ENCODE measurements at regions not wholly inside any gene's neighbourhood (a gene's known extent, or its start where the extent isn't known, plus 50 kb on each side); places are given as distances from the start of the nearest gene placed in this dataset.
"Not testable (repeated sequence)": the region's sequence is repeated elsewhere in the genome, so short reads cannot be mapped to it uniquely, and the experiment has no call there.

GRCh38 chr5:39624268-39624886 lies 199.6 kb upstream of the DAB2 start:
- TF ChIP-seq POU2F2 (IDR thresholded peaks at IDR 0.05; ENCODE audit: low read depth, low read length) (no peak), POLR2AphosphoS5 (IDR thresholded peaks at IDR 0.05; ENCODE audit: low read depth, low read length) (no peak)
- FAIRE-seq (no peak), DNase-seq (ENCODE audit: insufficient read length, low spot score) (no peak)

- FAIRE-seq = no peak
These were observed 198.6 kb upstream of the DAB2 start for GRCh38 chr5:39623291-39623865.

GRCh38 chr5:39622281-39622680 lies 197.5 kb upstream of the DAB2 start:
- DNase-seq (ENCODE audit: insufficient read length, low spot score) = no peak
- no peak for TF ChIP-seq SPI1 (IDR thresholded peaks at IDR 0.05; ENCODE audit: low read depth, low read length)
- FAIRE-seq = no peak

More at GRCh38 chr5:39623291-39623865, 198.6 kb upstream of the DAB2 start:
- TF ChIP-seq POLR2AphosphoS5 (IDR thresholded peaks at IDR 0.05; ENCODE audit: low read depth, low read length) = no peak
- no peak for TF ChIP-seq SPI1 (IDR thresholded peaks at IDR 0.05; ENCODE audit: low read depth, low read length)
- TF ChIP-seq POU2F2 (IDR thresholded peaks at IDR 0.05; ENCODE audit: low read depth, low read length) = no peak
- no peak for TF ChIP-seq TAF1 (IDR thresholded peaks at IDR 0.05; ENCODE audit: low read depth, low read length)
- TF ChIP-seq POLR2A (IDR thresholded peaks at IDR 0.05; ENCODE audit: low read depth, low read length) = no peak
- no peak for TF ChIP-seq PAX5 (IDR thresholded peaks at IDR 0.05; ENCODE audit: insufficient read depth, low read length, severe bottlenecking)
- no peak for DNase-seq (ENCODE audit: insufficient read length, low spot score)

- TF ChIP-seq POLR2AphosphoS5 (IDR thresholded peaks at IDR 0.05; ENCODE audit: low read depth, low read length) (no peak), PAX5 (IDR thresholded peaks at IDR 0.05; ENCODE audit: insufficient read depth, low read length, severe bottlenecking) (no peak), SPI1 (IDR thresholded peaks at IDR 0.05; ENCODE audit: low read depth, low read length) (no peak), TAF1 (IDR thresholded peaks at IDR 0.05; ENCODE audit: low read depth, low read length) (no peak), POU2F2 (IDR thresholded peaks at IDR 0.05; ENCODE audit: low read depth, low read length) (no peak), POLR2A (IDR thresholded peaks at IDR 0.05; ENCODE audit: low read depth, low read length) (no peak)
- DNase-seq (ENCODE audit: insufficient read length, low spot score) = no peak
- no peak for FAIRE-seq
These were observed 194.5 kb upstream of the DAB2 start for GRCh38 chr5:39619168-39619818.

GRCh38 chr5:39618391-39618790 lies 193.6 kb upstream of the DAB2 start:
- FAIRE-seq (no peak), DNase-seq (ENCODE audit: insufficient read length, low spot score) (no peak)
- TF ChIP-seq TAF1 (IDR thresholded peaks at IDR 0.05; ENCODE audit: low read depth, low read length) (no peak), POLR2AphosphoS5 (IDR thresholded peaks at IDR 0.05; ENCODE audit: low read depth, low read length) (no peak), POLR2A (IDR thresholded peaks at IDR 0.05; ENCODE audit: low read depth, low read length) (no peak), SPI1 (IDR thresholded peaks at IDR 0.05; ENCODE audit: low read depth, low read length) (no peak), POU2F2 (IDR thresholded peaks at IDR 0.05; ENCODE audit: low read depth, low read length) (no peak), PAX5 (IDR thresholded peaks at IDR 0.05; ENCODE audit: insufficient read depth, low read length, severe bottlenecking) (no peak)

GRCh38 chr5:39616131-39616530 lies 191.4 kb upstream of the DAB2 start:
- no peak for TF ChIP-seq POU2F2 (IDR thresholded peaks at IDR 0.05; ENCODE audit: low read depth, low read length)
- no peak for TF ChIP-seq POLR2AphosphoS5 (IDR thresholded peaks at IDR 0.05; ENCODE audit: low read depth, low read length)
- TF ChIP-seq TAF1 (IDR thresholded peaks at IDR 0.05; ENCODE audit: low read depth, low read length) = no peak
- no peak for TF ChIP-seq SPI1 (IDR thresholded peaks at IDR 0.05; ENCODE audit: low read depth, low read length)
- no peak for TF ChIP-seq PAX5 (IDR thresholded peaks at IDR 0.05; ENCODE audit: insufficient read depth, low read length, severe bottlenecking)
- TF ChIP-seq POLR2A (IDR thresholded peaks at IDR 0.05; ENCODE audit: low read depth, low read length) = no peak
- FAIRE-seq = no peak
- no peak for DNase-seq (ENCODE audit: insufficient read length, low spot score)

GRCh38 chr5:39611076-39611475 lies 186.3 kb upstream of the DAB2 start:
- FAIRE-seq; DNase-seq (ENCODE audit: insufficient read length, low spot score): not testable (repeated sequence)

- no peak for TF ChIP-seq POLR2A (IDR thresholded peaks at IDR 0.05; ENCODE audit: low read depth, low read length)
- TF ChIP-seq POLR2AphosphoS5 (IDR thresholded peaks at IDR 0.05; ENCODE audit: low read depth, low read length) = no peak
- no peak for TF ChIP-seq SPI1 (IDR thresholded peaks at IDR 0.05; ENCODE audit: low read depth, low read length)
- TF ChIP-seq TAF1 (IDR thresholded peaks at IDR 0.05; ENCODE audit: low read depth, low read length) = no peak
- no peak for TF ChIP-seq POU2F2 (IDR thresholded peaks at IDR 0.05; ENCODE audit: low read depth, low read length)
- TF ChIP-seq PAX5 (IDR thresholded peaks at IDR 0.05; ENCODE audit: insufficient read depth, low read length, severe bottlenecking) = no peak
- DNase-seq (ENCODE audit: insufficient read length, low spot score) (no peak), FAIRE-seq (no peak)
These were observed 183.2 kb upstream of the DAB2 start for GRCh38 chr5:39608024-39608423.

- no peak for TF ChIP-seq TAF1 (IDR thresholded peaks at IDR 0.05; ENCODE audit: low read depth, low read length)
- no peak for TF ChIP-seq POLR2AphosphoS5 (IDR thresholded peaks at IDR 0.05; ENCODE audit: low read depth, low read length)
- no peak for TF ChIP-seq POU2F2 (IDR thresholded peaks at IDR 0.05; ENCODE audit: low read depth, low read length)
- TF ChIP-seq POLR2A (IDR thresholded peaks at IDR 0.05; ENCODE audit: low read depth, low read length) = no peak
- no peak for TF ChIP-seq SPI1 (IDR thresholded peaks at IDR 0.05; ENCODE audit: low read depth, low read length)
- no peak for TF ChIP-seq PAX5 (IDR thresholded peaks at IDR 0.05; ENCODE audit: insufficient read depth, low read length, severe bottlenecking)
- no peak for DNase-seq (ENCODE audit: insufficient read length, low spot score)
- no peak for FAIRE-seq
These were observed 181.8 kb upstream of the DAB2 start for GRCh38 chr5:39606591-39606990.

Data from GM12891 (cell line).